Nephron progenitor cell (in vitro differentiated cells): ENCODE measurements at regions not wholly inside any gene's neighbourhood (a gene's known extent, or its start where the extent isn't known, plus 50 kb on each side); places are given as distances from the start of the nearest gene placed in this dataset.

Experiments used
- DNase-seq: peaks from one replicate; pipeline ENCODE4 v3.0.0; 2021
- H3K27ac Mint-ChIP-seq: 2 replicates; pipeline ENCODE4 v1.8.0; 2021; ENCODE audit warnings: mild to moderate bottlenecking, moderate library complexity, mixed read lengths
- H3K27me3 Mint-ChIP-seq: 2 replicates; pipeline ENCODE4 v1.8.0; 2021; ENCODE audit warnings: mild to moderate bottlenecking, low read depth, mixed read lengths; ENCODE audit not compliant: poor library complexity
- H3K36me3 Mint-ChIP-seq: 2 replicates; pipeline ENCODE4 v1.8.0; 2021; ENCODE audit warnings: low read depth, mixed read lengths
- H3K4me1 Mint-ChIP-seq: 2 replicates; pipeline ENCODE4 v1.8.0; 2021; ENCODE audit warnings: mixed read lengths
- H3K4me3 Mint-ChIP-seq: 2 replicates; pipeline ENCODE4 v1.8.0; 2021; ENCODE audit warnings: mild to moderate bottlenecking, moderate library complexity, mixed read lengths
- H3K9me3 Mint-ChIP-seq: 2 replicates; pipeline ENCODE4 v1.8.0; 2021; ENCODE audit warnings: mild to moderate bottlenecking, moderate library complexity, mixed read lengths
- TF ChIP-seq, protein P1 (sequence below): fragments of 200-600 bp; sonication (generic); IDR thresholded peaks from 2 replicates; pipeline ENCODE4 v1.5.0; 2021; ENCODE audit warnings: antibody characterized with exemption

- TF ChIP-seq, protein P1, sequence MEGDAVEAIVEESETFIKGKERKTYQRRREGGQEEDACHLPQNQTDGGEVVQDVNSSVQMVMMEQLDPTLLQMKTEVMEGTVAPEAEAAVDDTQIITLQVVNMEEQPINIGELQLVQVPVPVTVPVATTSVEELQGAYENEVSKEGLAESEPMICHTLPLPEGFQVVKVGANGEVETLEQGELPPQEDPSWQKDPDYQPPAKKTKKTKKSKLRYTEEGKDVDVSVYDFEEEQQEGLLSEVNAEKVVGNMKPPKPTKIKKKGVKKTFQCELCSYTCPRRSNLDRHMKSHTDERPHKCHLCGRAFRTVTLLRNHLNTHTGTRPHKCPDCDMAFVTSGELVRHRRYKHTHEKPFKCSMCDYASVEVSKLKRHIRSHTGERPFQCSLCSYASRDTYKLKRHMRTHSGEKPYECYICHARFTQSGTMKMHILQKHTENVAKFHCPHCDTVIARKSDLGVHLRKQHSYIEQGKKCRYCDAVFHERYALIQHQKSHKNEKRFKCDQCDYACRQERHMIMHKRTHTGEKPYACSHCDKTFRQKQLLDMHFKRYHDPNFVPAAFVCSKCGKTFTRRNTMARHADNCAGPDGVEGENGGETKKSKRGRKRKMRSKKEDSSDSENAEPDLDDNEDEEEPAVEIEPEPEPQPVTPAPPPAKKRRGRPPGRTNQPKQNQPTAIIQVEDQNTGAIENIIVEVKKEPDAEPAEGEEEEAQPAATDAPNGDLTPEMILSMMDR, result no peak
- H3K4me1 Mint-ChIP-seq, result peaks cover 100% of the 10 kb centered on the region
Observed at GRCh38 chr9:19941874-19942273, 153.0 kb upstream of the SLC24A2 start.

DNA sequence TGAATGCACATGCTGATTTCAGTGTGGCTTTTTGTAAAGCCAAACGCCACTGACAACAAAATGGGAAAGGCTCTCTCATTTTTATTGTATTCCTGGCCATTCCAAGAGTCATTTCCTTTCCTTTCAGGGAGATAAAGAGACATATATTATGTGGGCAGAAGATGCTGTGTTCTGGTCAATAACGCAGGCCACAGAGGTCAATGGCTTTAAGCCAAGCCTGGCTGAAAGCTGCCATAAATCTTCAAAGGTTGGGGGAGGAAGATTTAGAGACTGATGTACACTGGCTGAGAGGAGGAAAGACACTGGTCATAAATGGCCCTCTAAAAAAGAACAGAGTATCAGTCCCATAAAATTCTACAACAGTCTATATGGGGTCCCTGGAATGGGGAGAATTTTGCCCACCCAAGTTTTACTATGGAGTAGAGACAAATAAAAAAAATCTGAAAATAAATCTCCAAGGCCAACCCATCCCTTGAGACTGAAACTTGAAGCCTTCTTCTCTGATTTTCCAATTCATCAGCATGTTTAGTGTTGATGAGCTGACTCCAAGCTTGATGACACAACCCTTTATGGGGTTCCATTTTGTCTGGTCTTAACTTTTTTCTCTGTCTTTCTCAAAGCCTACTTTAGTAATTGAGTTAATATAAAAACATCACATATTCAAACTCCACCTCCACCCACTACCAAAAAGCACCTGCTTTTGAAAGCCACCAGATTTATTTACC lies 152.1 kb upstream of the SLC24A2 start:
- Mint-ChIP-seq H3K36me3 (no peaks in the 10 kb centered on the region), H3K4me3 (peak overlapping the region; percentile 22), H3K27me3 (peaks cover 5% of the 10 kb centered on the region), H3K9me3 (no peaks in the 10 kb centered on the region), H3K27ac (peak overlapping the region; percentile 63), H3K4me1 (peaks cover 100% of the 10 kb centered on the region)
- DNase-seq, result peak; percentile 59
- TF ChIP-seq, protein P1, result no peak

More at GRCh38 chr9:19941874-19942273, 153.0 kb upstream of the SLC24A2 start:
- no peak for DNase-seq
- H3K36me3 Mint-ChIP-seq, result no peaks in the 10 kb centered on the region
- peaks cover 5% of the 10 kb centered on the region for H3K27me3 Mint-ChIP-seq
- H3K9me3 Mint-ChIP-seq, result no peaks in the 10 kb centered on the region
- H3K27ac Mint-ChIP-seq, result no peak overlapping the region
- no peak overlapping the region for H3K4me3 Mint-ChIP-seq

- TF ChIP-seq, protein P1, result no peak
- H3K27ac Mint-ChIP-seq, result peak overlapping the region; percentile 68
- H3K36me3 Mint-ChIP-seq, result no peaks in the 10 kb centered on the region
- peaks cover 100% of the 10 kb centered on the region for H3K4me1 Mint-ChIP-seq
- H3K9me3 Mint-ChIP-seq, result no peaks in the 10 kb centered on the region
- H3K27me3 Mint-ChIP-seq, result peaks cover 8% of the 10 kb centered on the region
- H3K4me3 Mint-ChIP-seq, result no peak overlapping the region
- no peak for DNase-seq
Observed at GRCh38 chr9:19939734-19940278, 151.0 kb upstream of the SLC24A2 start.

DNA sequence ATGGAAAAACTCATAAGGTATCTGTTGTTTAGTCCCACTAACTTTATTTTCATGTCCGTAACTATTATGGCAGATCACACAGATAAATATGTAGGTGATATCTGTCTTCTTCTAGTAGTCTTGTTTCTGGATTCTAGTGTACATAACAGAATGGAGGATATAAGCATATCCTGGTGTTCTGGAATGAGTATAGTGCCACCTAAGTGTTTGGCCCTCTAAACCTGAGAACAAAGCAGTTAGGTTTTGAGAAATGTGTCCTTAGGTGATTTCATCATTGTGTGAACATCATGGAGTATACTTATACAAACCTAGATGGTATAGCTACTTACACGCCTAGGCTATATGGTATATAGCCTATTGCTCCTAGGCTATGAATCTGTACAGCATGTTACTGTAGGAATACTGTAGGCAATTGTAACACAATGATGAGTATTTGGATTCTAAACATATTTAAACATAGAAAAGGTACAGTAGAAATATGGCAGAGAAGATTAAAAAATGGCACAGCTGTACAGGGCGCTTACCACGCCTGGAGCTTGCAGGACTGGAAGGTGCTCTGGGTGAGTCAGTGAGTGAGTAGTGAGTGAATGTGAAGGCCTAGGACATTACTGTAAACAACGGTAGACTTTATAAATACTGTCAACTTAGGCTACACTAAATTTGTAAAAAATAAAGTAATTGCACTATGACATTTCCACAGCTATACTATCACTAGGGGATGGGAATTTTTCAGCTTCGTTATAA lies 150.3 kb upstream of the SLC24A2 start:
- peak overlapping the region; percentile 14 for H3K4me3 Mint-ChIP-seq
- H3K9me3 Mint-ChIP-seq, result no peaks in the 10 kb centered on the region
- no peak overlapping the region for H3K27ac Mint-ChIP-seq
- TF ChIP-seq, protein P1, result no peak
- H3K4me1 Mint-ChIP-seq, result peaks cover 100% of the 10 kb centered on the region
- H3K27me3 Mint-ChIP-seq, result peaks cover 13% of the 10 kb centered on the region
- no peak for DNase-seq
- no peaks in the 10 kb centered on the region for H3K36me3 Mint-ChIP-seq

GRCh38 chr9:19937121-19937520 lies 148.3 kb upstream of the SLC24A2 start:
- Mint-ChIP-seq H3K4me1 (peaks cover 87% of the 10 kb centered on the region), H3K9me3 (no peaks in the 10 kb centered on the region), H3K27me3 (peaks cover 12% of the 10 kb centered on the region), H3K4me3 (no peak overlapping the region), H3K36me3 (no peaks in the 10 kb centered on the region), H3K27ac (no peak overlapping the region)
- DNase-seq, result no peak
- TF ChIP-seq, protein P1, result no peak
